DND-41 (cell line): ENCODE measurements at regions not wholly inside any gene's neighbourhood (a gene's known extent, or its start where the extent isn't known, plus 50 kb on each side); places are given as distances from the start of the nearest gene placed in this dataset.

Experiments used
- EZH2 ChIP-seq: IDR thresholded peaks from 3 replicates; pipeline ENCODE4 v1.6.1; 2012; ENCODE audit warnings: borderline replicate concordance, low read depth, mild to moderate bottlenecking, moderate library complexity, low read length, inconsistent platforms; ENCODE audit not compliant: severe bottlenecking
- TF ChIP-seq, protein P1 (sequence below): IDR thresholded peaks from 2 replicates; pipeline ENCODE4 v1.5.1; 2012; ENCODE audit warnings: borderline replicate concordance, low read length, moderate library complexity, mild to moderate bottlenecking; ENCODE audit not compliant: poor library complexity, severe bottlenecking; ENCODE audit errors: extremely low read depth

DNA sequence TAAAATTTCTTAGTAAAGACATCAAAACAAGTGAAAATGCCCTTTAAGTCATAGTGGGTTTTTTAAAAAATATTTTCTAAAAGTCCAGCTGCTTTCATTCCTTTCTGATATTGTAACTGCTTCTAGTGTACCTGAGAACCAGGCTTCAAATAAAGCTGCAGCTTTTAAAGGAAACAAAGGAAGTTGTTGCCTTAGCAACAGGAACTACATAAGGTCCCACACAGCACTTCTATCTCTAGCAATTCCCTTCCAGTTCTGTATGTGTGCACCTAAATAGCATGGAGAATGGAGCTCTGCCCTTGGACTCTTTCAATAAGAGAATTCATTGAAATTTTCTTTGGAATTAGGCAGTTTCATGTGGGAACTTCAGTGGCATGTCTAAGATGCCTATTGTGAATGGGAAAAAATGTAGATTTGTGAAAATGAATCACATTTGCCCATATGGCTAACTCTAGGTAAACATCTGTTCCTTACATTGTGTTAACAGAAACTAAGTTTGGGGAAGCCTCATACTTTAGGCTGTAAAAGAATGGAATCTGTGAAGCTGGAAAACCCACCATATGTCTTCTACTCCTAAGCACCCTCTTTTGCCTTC, 206.4 kb downstream of the KIF2B start:
- TF ChIP-seq, protein P1, sequence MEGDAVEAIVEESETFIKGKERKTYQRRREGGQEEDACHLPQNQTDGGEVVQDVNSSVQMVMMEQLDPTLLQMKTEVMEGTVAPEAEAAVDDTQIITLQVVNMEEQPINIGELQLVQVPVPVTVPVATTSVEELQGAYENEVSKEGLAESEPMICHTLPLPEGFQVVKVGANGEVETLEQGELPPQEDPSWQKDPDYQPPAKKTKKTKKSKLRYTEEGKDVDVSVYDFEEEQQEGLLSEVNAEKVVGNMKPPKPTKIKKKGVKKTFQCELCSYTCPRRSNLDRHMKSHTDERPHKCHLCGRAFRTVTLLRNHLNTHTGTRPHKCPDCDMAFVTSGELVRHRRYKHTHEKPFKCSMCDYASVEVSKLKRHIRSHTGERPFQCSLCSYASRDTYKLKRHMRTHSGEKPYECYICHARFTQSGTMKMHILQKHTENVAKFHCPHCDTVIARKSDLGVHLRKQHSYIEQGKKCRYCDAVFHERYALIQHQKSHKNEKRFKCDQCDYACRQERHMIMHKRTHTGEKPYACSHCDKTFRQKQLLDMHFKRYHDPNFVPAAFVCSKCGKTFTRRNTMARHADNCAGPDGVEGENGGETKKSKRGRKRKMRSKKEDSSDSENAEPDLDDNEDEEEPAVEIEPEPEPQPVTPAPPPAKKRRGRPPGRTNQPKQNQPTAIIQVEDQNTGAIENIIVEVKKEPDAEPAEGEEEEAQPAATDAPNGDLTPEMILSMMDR = no peak
- TF ChIP-seq EZH2 = no peak
